K562 (cell line): ENCODE measurements at regions not wholly inside any gene's neighbourhood (a gene's known extent, or its start where the extent isn't known, plus 50 kb on each side); places are given as distances from the start of the nearest gene placed in this dataset.

Experiments used
- ATAC-seq: fragments of 200-7000 bp; cut with Tn5 transposase; 3 replicates; pipeline ENCODE4 v1.9.1; 2020; ENCODE audit warnings: moderate library complexity
- BruUV-seq: library from RNA; stranded (reverse); fragments of 400-500 nt; replicated peaks from 2 replicates; lab custom pipeline; 2021; lab: Mats Ljungman, UMichigan
- CTCF ChIA-PET: fragments of 300-600 bp; formaldehyde crosslinking; extraction: SDS; loops from one replicate; lab custom pipeline; 2021; ENCODE audit warnings: low intra/inter-chr PET ratio; lab: Yijun Ruan, JAX
- POLR2A ChIA-PET: fragments of 300-600, 350-650 bp; sonication (Branson Sonifier 250); formaldehyde crosslinking; extraction: SDS; loops from one replicate; lab custom pipeline; 2021; ENCODE audit warnings: antibody characterized with exemption, inconsistent platforms; lab: Yijun Ruan, JAX
- DNase-seq, 4 experiments: peaks; one replicate each; pipeline versions ENCODE4 v3.0.0 to v3.0.0-alpha.2; 2011 to 2018; ENCODE audit warnings: low spot score in 3 of 4, mixed read lengths in 3 of 4; ENCODE audit errors: extremely low read depth in 1 of 4
- FAIRE-seq: peaks from 2 replicates; lab custom pipeline; 2011; peaks lifted over from hg19 to GRCh38; lab: Jason Lieb, UNC
- H2AFZ ChIP-seq: 2 replicates; pipeline ENCODE4 v1.6.0; 2011; ENCODE audit warnings: low read depth, low read length, control low read depth, inconsistent platforms
- H3K27ac ChIP-seq: fragments of 200-600 bp; 3 replicates; pipeline ENCODE4 v1.8.0; 2011; ENCODE audit warnings: low read depth, mild to moderate bottlenecking, control low read depth, inconsistent platforms, low read length, moderate library complexity, mixed read lengths; ENCODE audit errors: extremely low read depth
- H3K27me3 ChIP-seq, 2 experiments: fragments of 300-600 bp in 1 of 2; 2 replicates in 1 of 2; 3 replicates in 1 of 2; pipeline versions ENCODE4 v1.6.0 to v1.8.0; 2011; ENCODE audit warnings: inconsistent platforms in 2 of 2, low read length in 2 of 2, mild to moderate bottlenecking in 1 of 2, mixed read lengths in 1 of 2, moderate library complexity in 1 of 2; ENCODE audit not compliant: control insufficient read depth in 2 of 2, insufficient read depth in 2 of 2
- H3K36me3 ChIP-seq: fragments of 300-600 bp; 3 replicates; pipeline ENCODE4 v1.8.0; 2011; ENCODE audit warnings: mild to moderate bottlenecking, low read length, inconsistent platforms; ENCODE audit not compliant: control insufficient read depth, insufficient read depth
- H3K4me1 ChIP-seq, 2 experiments: fragments of 200-600 bp in 1 of 2; replicated peaks in 1 of 2; 2 replicates in 1 of 2; 3 replicates in 1 of 2; pipeline versions ENCODE4 v1.5.1 to v1.8.0; 2011; ENCODE audit warnings: inconsistent platforms in 2 of 2, low read length in 2 of 2, mild to moderate bottlenecking in 1 of 2, mixed read lengths in 1 of 2, moderate library complexity in 1 of 2; ENCODE audit not compliant: control insufficient read depth in 2 of 2, insufficient read depth in 2 of 2
- H3K4me2 ChIP-seq: 2 replicates; pipeline ENCODE4 v1.6.1; 2011; ENCODE audit warnings: low read length, control low read depth, inconsistent platforms, mixed read lengths; ENCODE audit not compliant: insufficient read depth
- H3K4me3 ChIP-seq: fragments of 200-600 bp; sonication (generic), shearing (Covaris generic); 2 replicates; pipeline ENCODE4 v1.5.1; 2016; ENCODE audit warnings: control low read depth, inconsistent platforms
- H3K79me2 ChIP-seq: fragments of 200-600 bp; 3 replicates; pipeline ENCODE4 v1.8.0; 2011; ENCODE audit warnings: low read length, inconsistent platforms; ENCODE audit not compliant: control insufficient read depth, insufficient read depth
- H3K9ac ChIP-seq, 2 experiments: 2 replicates each; pipeline versions ENCODE4 v1.6.0 to v1.6.1; 2011; ENCODE audit warnings: low read depth in 2 of 2, low read length in 2 of 2, control low read depth in 1 of 2, inconsistent platforms in 1 of 2, mild to moderate bottlenecking in 1 of 2, mixed read lengths in 1 of 2; ENCODE audit not compliant: insufficient read depth in 1 of 2
- H3K9me1 ChIP-seq: one replicate; pipeline ENCODE4 v1.6.0; 2011; ENCODE audit warnings: inconsistent platforms, mild to moderate bottlenecking, low read length, moderate library complexity; ENCODE audit not compliant: control insufficient read depth, insufficient read depth
- H3K9me3 ChIP-seq: replicated peaks from 2 replicates; pipeline ENCODE4 v1.5.1; 2011; ENCODE audit warnings: low read depth, low read length, inconsistent platforms; ENCODE audit not compliant: control insufficient read depth, insufficient read depth
- H4K20me1 ChIP-seq: replicated peaks from 2 replicates; pipeline ENCODE4 v1.6.1; 2011; ENCODE audit warnings: low read length, inconsistent platforms, mixed read lengths; ENCODE audit not compliant: control insufficient read depth, insufficient read depth
- PHTF2 ChIP-seq: fragments of 250-450 bp; sonication (Bioruptor Pico); IDR thresholded peaks from 2 replicates; pipeline ENCODE4 v1.5.0; 2021; ENCODE audit warnings: mild to moderate bottlenecking
- PPARD ChIP-seq: fragments of 250-450 bp; sonication (Bioruptor Pico); IDR thresholded peaks from 2 replicates; pipeline ENCODE4 v1.8.0; 2022; ENCODE audit warnings: inconsistent platforms, mild to moderate bottlenecking, moderate library complexity
- RBM17 ChIP-seq: fragments of 200-400 bp; formaldehyde crosslinking; IDR thresholded peaks from 2 replicates; pipeline ENCODE4 v1.6.1; 2017; ENCODE audit warnings: low read depth, mild to moderate bottlenecking, low read length, borderline replicate concordance
- RFX7 ChIP-seq: fragments of 250-450 bp; sonication (Bioruptor Pico); IDR thresholded peaks from 2 replicates; pipeline ENCODE4 v1.5.1; 2021; ENCODE audit warnings: mild to moderate bottlenecking
- SRSF9 ChIP-seq: fragments of 200-400 bp; formaldehyde crosslinking; IDR thresholded peaks from 2 replicates; pipeline ENCODE4 v1.6.1; 2017; ENCODE audit warnings: low read depth, low read length, borderline replicate concordance
- TEAD4 ChIP-seq, 2 experiments: sonication (generic) in 1 of 2; formaldehyde crosslinking in 1 of 2; IDR thresholded peaks; 2 replicates each; pipeline versions ENCODE4 v1.6.1 to v1.8.0; 2012 to 2022; ENCODE audit warnings: borderline replicate concordance in 1 of 2, inconsistent platforms in 1 of 2, low read length in 1 of 2, mild to moderate bottlenecking in 1 of 2, missing genetic modification reagents in 1 of 2
- ZKSCAN8 ChIP-seq: fragments of 200-800 bp; sonication (Bioruptor generic); IDR thresholded peaks from 2 replicates; pipeline ENCODE4 v1.6.1; 2016; ENCODE audit warnings: missing genetic modification characterization, missing compliant biosample characterization
- ZNF785 ChIP-seq: fragments of 250-450 bp; sonication (Bioruptor Pico); IDR thresholded peaks from 2 replicates; pipeline ENCODE4 v1.4.0; 2020; ENCODE audit warnings: mild to moderate bottlenecking
- WGBS: fragments of 100-300 bp; shearing (Covaris generic); methylation state at CpG from one replicate; pipeline ENCODE4 v1.1.6; 2016; ENCODE audit warnings: low coverage, mixed read lengths; ENCODE audit not compliant: insufficient coverage; ENCODE audit errors: missing lambda C conversion rate; 5-methylcytosine and 5-hydroxymethylcytosine counted together
- in situ Hi-C: fragments of 300-500 bp; cut with MboI; formaldehyde crosslinking; loops from 4 replicates; pipeline ENCODE4 v1.15.0; 2018; ENCODE audit warnings: inconsistent platforms, mixed read lengths
- intact Hi-C: fragments of 100-400 bp; cut with micrococcal nuclease; formaldehyde crosslinking; loops from 2 replicates; pipeline ENCODE4 v1.14.2; 2022
- TF ChIP-seq, protein P1 (sequence below), 2 experiments: fragments of 450-650 bp; conservative IDR thresholded peaks; 2 replicates each; pipeline ENCODE4 v1.6.1; 2017; ENCODE audit warnings: mild to moderate bottlenecking in 2 of 2, moderate library complexity in 2 of 2
- TF ChIP-seq, protein P2 (sequence below), 2 experiments: fragments of 450-650 bp; formaldehyde crosslinking in 1 of 2; IDR thresholded peaks; 2 replicates each; pipeline versions ENCODE4 v1.4.0 to v1.6.1; 2014 to 2020; ENCODE audit warnings: mild to moderate bottlenecking in 2 of 2, borderline replicate concordance in 1 of 2, low read depth in 1 of 2

DNA sequence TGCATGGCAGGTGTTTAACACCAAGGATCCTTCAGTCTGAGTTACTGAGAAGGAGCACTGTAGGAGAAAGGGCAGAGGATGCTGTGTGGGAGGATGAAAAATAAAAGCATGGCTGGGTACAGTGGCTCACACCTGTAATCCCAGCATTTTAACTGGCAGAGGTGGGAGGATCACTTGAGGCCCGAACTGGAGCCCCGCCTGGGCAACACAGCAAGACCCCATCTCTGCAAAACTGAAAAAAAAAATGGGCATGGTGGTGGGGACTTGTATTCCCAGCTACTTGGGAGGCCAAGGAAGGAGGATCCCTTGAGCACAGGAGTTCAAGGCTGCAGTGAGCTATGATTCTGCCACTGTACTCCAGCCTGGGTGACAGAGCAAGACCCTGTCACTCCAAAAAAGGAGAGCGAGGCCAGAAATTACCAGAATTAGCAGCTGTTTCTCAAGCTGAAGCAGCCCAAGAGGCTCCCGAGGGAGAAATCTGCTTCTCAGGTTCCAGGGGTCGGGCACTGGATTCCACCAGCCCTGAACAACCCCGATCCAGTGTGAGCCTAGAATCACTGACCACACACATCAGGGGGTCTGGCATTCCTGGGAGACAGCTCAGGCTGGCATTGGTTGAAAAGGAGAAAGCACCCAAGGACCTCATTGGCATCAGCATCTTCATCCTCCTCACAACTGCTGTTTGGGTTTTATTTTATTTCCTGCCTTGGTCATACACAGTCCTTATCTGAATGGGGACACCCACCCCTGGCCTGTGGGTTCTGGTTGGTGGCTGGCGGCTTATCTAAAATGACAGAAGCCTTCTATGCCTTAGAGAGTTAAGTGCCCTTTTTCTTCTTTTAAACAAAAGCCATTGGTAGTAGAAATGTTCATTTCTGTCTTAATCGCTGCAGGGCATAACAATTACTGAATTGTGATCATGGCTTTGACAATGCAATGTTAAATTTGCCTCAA, 66.3 kb upstream of the TRIM2 start:
- ATAC-seq (peak; percentile 81), DNase-seq (peak; percentile 47 to 80 (median 56)), FAIRE-seq (peak; percentile 88)
- intact Hi-C loops = no loop called here
- H2AFZ ChIP-seq = no peak overlapping the region
- H3K4me2 ChIP-seq = peak overlapping the region; percentile 50; the same call in 1 of the 2 replicates
- no peak overlapping the region for H3K4me3 ChIP-seq
- in situ Hi-C loops = no loop called here
- H4K20me1 ChIP-seq = no peaks in the 10 kb centered on the region
- peaks cover 0 to 9% of the 10 kb centered on the region in 2 experiments; a peak in 1 of 5 replicates for H3K27me3 ChIP-seq
- H3K9ac ChIP-seq = no peak overlapping the region
- POLR2A ChIA-PET = interaction anchor here (0.7 kb wide), 1 partner anchor 608 kb away, joined by 5 read pairs; no protein-coding TSS in a partner anchor
- no TSS peak for BruUV-seq
- H3K36me3 ChIP-seq = no peaks in the 10 kb centered on the region
- peaks cover 5 to 15% of the 10 kb centered on the region in 2 experiments; a peak in 3 of 5 replicates for H3K4me1 ChIP-seq
- WGBS = 12% methylated on average over 7 of the region's 8 CpGs
- no peaks in the 10 kb centered on the region for H3K9me3 ChIP-seq
- no peaks in the 10 kb centered on the region for H3K9me1 ChIP-seq
- no peak overlapping the region for H3K27ac ChIP-seq
- H3K79me2 ChIP-seq = no peaks in the 10 kb centered on the region
- CTCF ChIA-PET = no interaction called here
- TF ChIP-seq RFX7 (CRISPR knock-in tag) (no peak), PHTF2 (CRISPR knock-in tag) (no peak), PPARD (no peak), SRSF9 (no peak), TEAD4 (IDR thresholded peaks at IDR 0.05; ENCODE audit: low read length) (peak; percentile 90), TEAD4 (CRISPR knock-in tag; IDR thresholded peaks at IDR 0.05; ENCODE audit: borderline replicate concordance) (no peak), ZKSCAN8 (CRISPR knock-in tag) (no peak), ZNF785 (CRISPR knock-in tag) (no peak), RBM17 (no peak)
- TF ChIP-seq, protein P1, sequence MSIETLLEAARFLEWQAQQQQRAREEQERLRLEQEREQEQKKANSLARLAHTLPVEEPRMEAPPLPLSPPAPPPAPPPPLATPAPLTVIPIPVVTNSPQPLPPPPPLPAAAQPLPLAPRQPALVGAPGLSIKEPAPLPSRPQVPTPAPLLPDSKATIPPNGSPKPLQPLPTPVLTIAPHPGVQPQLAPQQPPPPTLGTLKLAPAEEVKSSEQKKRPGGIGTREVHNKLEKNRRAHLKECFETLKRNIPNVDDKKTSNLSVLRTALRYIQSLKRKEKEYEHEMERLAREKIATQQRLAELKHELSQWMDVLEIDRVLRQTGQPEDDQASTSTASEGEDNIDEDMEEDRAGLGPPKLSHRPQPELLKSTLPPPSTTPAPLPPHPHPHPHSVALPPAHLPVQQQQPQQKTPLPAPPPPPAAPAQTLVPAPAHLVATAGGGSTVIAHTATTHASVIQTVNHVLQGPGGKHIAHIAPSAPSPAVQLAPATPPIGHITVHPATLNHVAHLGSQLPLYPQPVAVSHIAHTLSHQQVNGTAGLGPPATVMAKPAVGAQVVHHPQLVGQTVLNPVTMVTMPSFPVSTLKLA (conservative IDR thresholded peaks at IDR 0.05) = 0 out of 4 replicates have a peak, but pooled peaks of 1 of the 2 experiments have one; percentile 15
- TF ChIP-seq, protein P2, sequence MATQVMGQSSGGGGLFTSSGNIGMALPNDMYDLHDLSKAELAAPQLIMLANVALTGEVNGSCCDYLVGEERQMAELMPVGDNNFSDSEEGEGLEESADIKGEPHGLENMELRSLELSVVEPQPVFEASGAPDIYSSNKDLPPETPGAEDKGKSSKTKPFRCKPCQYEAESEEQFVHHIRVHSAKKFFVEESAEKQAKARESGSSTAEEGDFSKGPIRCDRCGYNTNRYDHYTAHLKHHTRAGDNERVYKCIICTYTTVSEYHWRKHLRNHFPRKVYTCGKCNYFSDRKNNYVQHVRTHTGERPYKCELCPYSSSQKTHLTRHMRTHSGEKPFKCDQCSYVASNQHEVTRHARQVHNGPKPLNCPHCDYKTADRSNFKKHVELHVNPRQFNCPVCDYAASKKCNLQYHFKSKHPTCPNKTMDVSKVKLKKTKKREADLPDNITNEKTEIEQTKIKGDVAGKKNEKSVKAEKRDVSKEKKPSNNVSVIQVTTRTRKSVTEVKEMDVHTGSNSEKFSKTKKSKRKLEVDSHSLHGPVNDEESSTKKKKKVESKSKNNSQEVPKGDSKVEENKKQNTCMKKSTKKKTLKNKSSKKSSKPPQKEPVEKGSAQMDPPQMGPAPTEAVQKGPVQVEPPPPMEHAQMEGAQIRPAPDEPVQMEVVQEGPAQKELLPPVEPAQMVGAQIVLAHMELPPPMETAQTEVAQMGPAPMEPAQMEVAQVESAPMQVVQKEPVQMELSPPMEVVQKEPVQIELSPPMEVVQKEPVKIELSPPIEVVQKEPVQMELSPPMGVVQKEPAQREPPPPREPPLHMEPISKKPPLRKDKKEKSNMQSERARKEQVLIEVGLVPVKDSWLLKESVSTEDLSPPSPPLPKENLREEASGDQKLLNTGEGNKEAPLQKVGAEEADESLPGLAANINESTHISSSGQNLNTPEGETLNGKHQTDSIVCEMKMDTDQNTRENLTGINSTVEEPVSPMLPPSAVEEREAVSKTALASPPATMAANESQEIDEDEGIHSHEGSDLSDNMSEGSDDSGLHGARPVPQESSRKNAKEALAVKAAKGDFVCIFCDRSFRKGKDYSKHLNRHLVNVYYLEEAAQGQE (IDR thresholded peaks at IDR 0.05; ENCODE audit: borderline replicate concordance) = peak; percentile 27; the same call in 1 of the 2 replicates
- TF ChIP-seq, protein P2 (CRISPR knock-in tag; IDR thresholded peaks at IDR 0.05; ENCODE audit: low read depth) = no peak
